Testis (tissue), 2 donors: ENCODE measurements at regions not wholly inside any gene's neighbourhood (a gene's known extent, or its start where the extent isn't known, plus 50 kb on each side); places are given as distances from the start of the nearest gene placed in this dataset.

Experiments used
- DNase-seq: peaks from one replicate; pipeline ENCODE4 v3.0.0-alpha.2; 2019
- H3K27ac ChIP-seq, 2 donors: fragments of 200-600 bp; sonication (generic); one replicate each; pipeline ENCODE4 v1.5.1; 2019
- H3K27me3 ChIP-seq: fragments of 200-600 bp; sonication (generic); one replicate; pipeline ENCODE4 v1.5.1; 2019
- H3K36me3 ChIP-seq: fragments of 200-600 bp; sonication (generic); one replicate; pipeline ENCODE4 v1.5.1; 2017; ENCODE audit warnings: low read depth; ENCODE audit errors: missing control alignments
- H3K4me1 ChIP-seq: fragments of 200-600 bp; sonication (generic); one replicate; pipeline ENCODE4 v1.5.1; 2019
- H3K4me3 ChIP-seq, 2 donors: fragments of 200-600 bp; sonication (generic); one replicate each; pipeline ENCODE4 v1.5.1; 2017 to 2019
- H3K9me3 ChIP-seq: fragments of 200-600 bp; sonication (generic); one replicate; pipeline ENCODE4 v1.5.1; 2017
- POLR2A ChIP-seq: fragments of 450-650 bp; IDR thresholded peaks from one replicate; pipeline ENCODE4 v1.6.1; 2017; ENCODE audit warnings: antibody characterized with exemption, mild to moderate bottlenecking, moderate library complexity
- WGBS, 2 donors: methylation state at CpG; one replicate each; pipeline ENCODE4 v1.1.5; 2018; 5-methylcytosine and 5-hydroxymethylcytosine counted together
- intact Hi-C: fragments of 100-400 bp; cut with DNase I; formaldehyde crosslinking; loops from one replicate; pipeline ENCODE4 v1.15.1; 2023; ENCODE audit warnings: low total_unique reads
- TF ChIP-seq, protein P1 (sequence below), 3 experiments: fragments of 450-650 bp in 2 of 3; fragments of 200-600 bp in 1 of 3; sonication (generic) in 1 of 3; IDR thresholded peaks; one replicate each; pipeline ENCODE4 v1.5.1; 2016 to 2019; ENCODE audit warnings: antibody characterized with exemption in 3 of 3, mild to moderate bottlenecking in 2 of 3, moderate library complexity in 1 of 3

DNA sequence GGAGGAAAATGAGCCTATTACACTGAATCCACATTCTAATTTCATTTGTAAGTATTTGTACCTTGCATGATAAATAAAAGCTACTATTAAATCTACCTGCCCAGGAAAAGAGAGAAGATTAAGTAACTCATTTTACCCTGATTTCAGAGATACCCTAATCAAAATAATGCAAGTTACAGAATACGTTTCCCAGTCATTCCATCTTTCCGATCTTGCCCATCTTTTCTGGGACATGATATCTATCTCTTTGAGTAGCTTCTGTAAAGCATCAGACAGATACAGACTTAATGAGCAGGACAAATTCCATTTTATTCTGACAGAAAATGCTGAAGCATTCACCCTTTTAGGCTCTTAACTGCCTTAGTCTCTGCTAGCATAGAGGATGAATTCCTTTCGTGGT, 56.6 kb downstream of the SPRY2 start:
- Histone ChIP-seq H3K27ac (no peak overlapping the region), H3K27me3 (no peaks in the 10 kb centered on the region), H3K4me1 (no peaks in the 10 kb centered on the region), H3K9me3 (no peaks in the 10 kb centered on the region), H3K4me3 (no peak overlapping the region), H3K36me3 (no peaks in the 10 kb centered on the region)
- no peak for DNase-seq
- WGBS, 2 donors, result 79 to 84% methylated on average over 3 of the region's 3 CpGs
- no peak for TF ChIP-seq POLR2A
- TF ChIP-seq, protein P1, sequence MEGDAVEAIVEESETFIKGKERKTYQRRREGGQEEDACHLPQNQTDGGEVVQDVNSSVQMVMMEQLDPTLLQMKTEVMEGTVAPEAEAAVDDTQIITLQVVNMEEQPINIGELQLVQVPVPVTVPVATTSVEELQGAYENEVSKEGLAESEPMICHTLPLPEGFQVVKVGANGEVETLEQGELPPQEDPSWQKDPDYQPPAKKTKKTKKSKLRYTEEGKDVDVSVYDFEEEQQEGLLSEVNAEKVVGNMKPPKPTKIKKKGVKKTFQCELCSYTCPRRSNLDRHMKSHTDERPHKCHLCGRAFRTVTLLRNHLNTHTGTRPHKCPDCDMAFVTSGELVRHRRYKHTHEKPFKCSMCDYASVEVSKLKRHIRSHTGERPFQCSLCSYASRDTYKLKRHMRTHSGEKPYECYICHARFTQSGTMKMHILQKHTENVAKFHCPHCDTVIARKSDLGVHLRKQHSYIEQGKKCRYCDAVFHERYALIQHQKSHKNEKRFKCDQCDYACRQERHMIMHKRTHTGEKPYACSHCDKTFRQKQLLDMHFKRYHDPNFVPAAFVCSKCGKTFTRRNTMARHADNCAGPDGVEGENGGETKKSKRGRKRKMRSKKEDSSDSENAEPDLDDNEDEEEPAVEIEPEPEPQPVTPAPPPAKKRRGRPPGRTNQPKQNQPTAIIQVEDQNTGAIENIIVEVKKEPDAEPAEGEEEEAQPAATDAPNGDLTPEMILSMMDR (IDR thresholded peaks at IDR 0.05), result no peak
- intact Hi-C loops, result no loop called here

DNA sequence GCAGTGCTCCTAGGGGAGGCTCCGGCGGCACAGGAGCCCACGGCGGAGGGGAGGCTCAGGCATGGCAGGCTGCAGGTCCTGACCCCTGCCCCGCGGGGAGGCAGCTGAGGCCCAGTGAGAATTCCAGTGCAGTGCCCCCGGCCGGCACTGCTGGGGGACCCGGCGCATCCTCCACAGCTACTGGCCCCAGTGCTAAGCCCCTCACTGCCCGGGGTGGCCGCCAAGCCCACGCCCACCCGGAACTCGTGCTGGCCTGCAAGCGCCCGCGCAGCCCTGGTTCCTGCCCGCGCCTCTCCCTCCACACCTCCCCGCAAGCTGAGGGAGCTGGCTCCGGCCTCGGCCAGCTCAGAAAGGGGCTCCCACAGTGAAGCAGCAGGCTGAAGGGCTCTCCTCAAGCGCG, 62.2 kb downstream of the SPRY2 start:
- Histone ChIP-seq H3K4me3 (peak overlapping the region in 1 of 2 donors; percentile 27), H3K27ac (no peak overlapping the region), H3K27me3 (no peaks in the 10 kb centered on the region), H3K9me3 (no peaks in the 10 kb centered on the region), H3K36me3 (no peaks in the 10 kb centered on the region), H3K4me1 (no peaks in the 10 kb centered on the region)
- TF ChIP-seq POLR2A, result no peak
- TF ChIP-seq, protein P1 (IDR thresholded peaks at IDR 0.05), result no peak
- 62 to 83% methylated on average over 13 to 20 of the region's 25 CpGs for WGBS, 2 donors
- no peak for DNase-seq
- intact Hi-C loops, result no loop called here

DNA sequence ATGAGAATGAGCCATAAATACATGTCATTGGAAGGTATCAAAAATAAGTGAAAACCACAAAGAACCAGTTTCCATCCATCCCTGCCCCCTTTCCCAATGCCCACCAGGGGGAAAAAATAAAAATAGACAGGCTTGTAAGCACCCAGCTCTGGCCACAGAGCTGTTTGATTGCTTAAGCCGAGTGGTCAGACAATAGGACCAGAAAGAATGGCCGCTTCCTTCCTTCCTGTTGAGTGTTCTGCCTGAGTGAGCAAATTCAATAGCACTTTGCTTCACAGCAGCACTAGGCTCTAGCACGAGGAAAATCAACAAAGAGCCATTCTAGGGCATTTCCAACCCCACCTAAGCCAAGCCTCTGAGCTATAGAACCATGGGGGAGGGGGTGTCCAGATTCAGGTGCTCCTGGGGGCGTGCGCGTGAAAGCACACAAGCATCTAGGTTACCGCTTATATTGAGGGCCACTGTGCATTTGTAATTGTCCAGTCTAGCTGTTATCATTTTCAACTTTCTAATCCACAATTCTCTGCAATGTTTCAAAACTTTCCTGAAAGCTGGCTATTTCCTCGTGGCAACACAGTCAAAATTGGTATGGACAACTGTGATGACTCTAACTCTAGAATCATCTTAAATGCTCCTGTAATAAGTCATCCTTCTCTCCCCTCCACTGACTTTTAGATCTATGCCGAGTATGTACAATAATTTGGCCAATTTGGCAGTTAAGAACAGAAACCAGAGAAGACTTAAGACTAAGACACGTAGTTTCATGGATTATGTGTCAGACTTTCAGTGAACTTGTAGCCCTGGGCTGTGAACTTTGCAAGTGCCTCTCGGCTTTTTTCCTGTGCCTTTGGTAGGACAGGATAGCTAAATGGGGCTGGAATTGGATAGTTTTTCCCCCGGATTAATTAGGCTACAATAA, 64.3 kb downstream of the SPRY2 start:
- H3K36me3 ChIP-seq, result no peaks in the 10 kb centered on the region
- no peaks in the 10 kb centered on the region for H3K4me1 ChIP-seq
- H3K4me3 ChIP-seq, result no peak overlapping the region
- no peak for DNase-seq
- H3K9me3 ChIP-seq, result no peaks in the 10 kb centered on the region
- TF ChIP-seq, protein P1 (IDR thresholded peaks at IDR 0.05), result no peak
- no peak for TF ChIP-seq POLR2A
- no peak overlapping the region for H3K27ac ChIP-seq
- H3K27me3 ChIP-seq, result no peaks in the 10 kb centered on the region
- WGBS, 2 donors, result 61 to 69% methylated on average over 12 of the region's 12 CpGs
- intact Hi-C loops, result no loop called here

DNA sequence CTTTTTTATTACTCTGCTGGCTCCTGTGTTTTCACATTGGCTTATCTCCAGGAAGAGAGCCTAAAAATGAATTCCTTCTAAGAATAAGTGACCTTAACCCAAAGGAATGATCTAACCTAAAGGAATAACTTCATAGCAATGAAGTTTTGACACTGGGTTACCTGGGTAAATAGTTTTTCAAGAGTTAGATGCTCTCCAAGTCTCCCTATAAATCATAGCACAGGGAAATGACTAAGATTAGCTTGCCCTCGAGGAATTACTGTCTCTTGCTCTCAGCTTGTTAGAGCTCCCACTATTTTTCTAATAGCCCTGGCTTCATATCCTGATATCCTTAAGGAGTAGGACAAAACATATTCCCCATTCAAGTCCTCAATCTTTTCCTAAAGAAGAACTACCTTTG, 66.3 kb downstream of the SPRY2 start:
- Histone ChIP-seq H3K9me3 (no peaks in the 10 kb centered on the region), H3K27ac (no peak overlapping the region), H3K4me3 (no peak overlapping the region), H3K36me3 (no peaks in the 10 kb centered on the region), H3K4me1 (no peaks in the 10 kb centered on the region), H3K27me3 (no peaks in the 10 kb centered on the region)
- DNase-seq, result no peak
- intact Hi-C loops, result no loop called here
- 54 to 63% methylated on average over 1 of the region's 1 CpG for WGBS, 2 donors
- no peak for TF ChIP-seq POLR2A
- TF ChIP-seq, protein P1 (IDR thresholded peaks at IDR 0.05), result no peak

DNA sequence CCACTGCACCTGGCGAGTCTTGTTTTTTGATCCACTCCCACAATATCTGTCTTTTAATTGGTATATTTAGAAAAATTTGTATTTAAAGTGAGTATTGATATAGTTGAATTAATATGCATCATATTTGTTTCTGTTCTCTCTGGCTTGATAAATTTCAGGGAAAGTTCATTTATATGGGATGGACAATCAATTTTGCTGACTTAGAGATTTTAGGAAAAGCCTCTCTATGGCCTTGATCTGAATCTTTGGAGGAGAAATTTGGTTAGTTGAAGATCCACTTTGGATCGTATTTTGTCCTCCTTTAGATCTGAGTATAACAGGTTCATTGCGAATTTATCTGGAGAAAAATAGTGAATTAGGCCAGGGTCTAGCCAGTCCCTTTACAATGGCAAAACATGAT, 67.2 kb downstream of the SPRY2 start:
- WGBS, 2 donors, result 93 to 94% methylated on average over 3 of the region's 3 CpGs

More for the DNA sequence above, 67.2 kb downstream of the SPRY2 start:
- intact Hi-C loops, result no loop called here
- H3K36me3 ChIP-seq, result no peaks in the 10 kb centered on the region
- no peak overlapping the region for H3K4me3 ChIP-seq
- DNase-seq, result no peak
- no peaks in the 10 kb centered on the region for H3K9me3 ChIP-seq
- no peaks in the 10 kb centered on the region for H3K27me3 ChIP-seq
- H3K27ac ChIP-seq, result no peak overlapping the region
- TF ChIP-seq POLR2A, result no peak
- TF ChIP-seq, protein P1 (IDR thresholded peaks at IDR 0.05), result no peak
- H3K4me1 ChIP-seq, result no peaks in the 10 kb centered on the region
